Lung (tissue), 11 donors: ENCODE measurements at regions not wholly inside any gene's neighbourhood (a gene's known extent, or its start where the extent isn't known, plus 50 kb on each side); places are given as distances from the start of the nearest gene placed in this dataset.

Experiments
- ATAC-seq: fragments of 200-7000 bp; cut with Tn5 transposase; one replicate; pipeline ENCODE4 v1.9.1; 2020; ENCODE audit warnings: moderate number of reproducible peaks; ENCODE audit not compliant: insufficient read depth, low FRiP score
- DNase-seq, 3 donors: peaks; one replicate each; pipeline ENCODE4 v3.0.0-alpha.2; 2013 to 2017
- H3K27ac ChIP-seq, 2 donors: one replicate each; pipeline ENCODE4 v1.5.1; 2013; ENCODE audit warnings: mild to moderate bottlenecking in 2 of 2, moderate library complexity in 2 of 2, control low read depth in 1 of 2, inconsistent platforms in 1 of 2, low read depth in 1 of 2, low read length in 1 of 2
- H3K27me3 ChIP-seq, 3 donors: one replicate each; pipeline ENCODE4 v1.5.1; 2013; ENCODE audit warnings: low read length in 2 of 3; ENCODE audit not compliant: control insufficient read depth in 3 of 3, insufficient read depth in 3 of 3
- H3K36me3 ChIP-seq, 4 donors: one replicate each; pipeline ENCODE4 v1.5.1; 2013; ENCODE audit warnings: low read length in 4 of 4, mild to moderate bottlenecking in 1 of 4, moderate library complexity in 1 of 4; ENCODE audit not compliant: control insufficient read depth in 4 of 4, insufficient read depth in 4 of 4
- H3K4me1 ChIP-seq, 5 donors: one replicate each; pipeline ENCODE4 v1.5.1; 2013; ENCODE audit warnings: low read length in 5 of 5, mild to moderate bottlenecking in 2 of 5, moderate library complexity in 1 of 5; ENCODE audit not compliant: control insufficient read depth in 5 of 5, insufficient read depth in 5 of 5
- H3K4me3 ChIP-seq: one replicate; pipeline ENCODE4 v1.5.1; 2013; ENCODE audit warnings: mild to moderate bottlenecking, control low read depth, moderate library complexity
- H3K9ac ChIP-seq, 2 donors: one replicate each; pipeline ENCODE4 v1.5.1; 2013; ENCODE audit warnings: low read length in 2 of 2, control low read depth in 1 of 2; ENCODE audit not compliant: insufficient read depth in 1 of 2
- H3K9me3 ChIP-seq, 4 donors: one replicate each; pipeline ENCODE4 v1.5.1; 2013; ENCODE audit warnings: low read length in 3 of 4, mild to moderate bottlenecking in 1 of 4, moderate library complexity in 1 of 4; ENCODE audit not compliant: control insufficient read depth in 4 of 4, insufficient read depth in 3 of 4
- CTCF ChIP-seq: IDR thresholded peaks from 2 replicates; pipeline ENCODE4 v1.5.1; 2012; ENCODE audit warnings: mild to moderate bottlenecking; ENCODE audit errors: control extremely low read depth, extremely low read depth
- WGBS, 2 donors: extraction: QIAGEN DNeasy Blood & Tissue Kit; methylation state at CpG; one replicate each; pipeline ENCODE4 v1.1.7; 2013; 5-methylcytosine and 5-hydroxymethylcytosine counted together
- donor health status: control.
- donor health status: control.
- donor health status: Bipolar disorder and iron deficiency.
- donor health status: healthy.
- donor health status: DM: yes; HTN: yes; CAD: no.

- H3K36me3 ChIP-seq = no peaks in the 10 kb centered on the region
- H3K9ac ChIP-seq = no peak overlapping the region
- ATAC-seq = no peak
- H3K27ac ChIP-seq = no peak overlapping the region
- H3K27me3 ChIP-seq = peaks cover 0 to 6% (median 0%) of the 10 kb centered on the region in 3 donors
- H3K4me3 ChIP-seq = no peak overlapping the region
- no peak for TF ChIP-seq CTCF
- peaks cover 0 to 7% (median 0%) of the 10 kb centered on the region in 5 donors for H3K4me1 ChIP-seq
- no peak for DNase-seq
- WGBS, 2 donors = 26 to 32% methylated on average over 8 of the region's 8 CpGs
- no peaks in the 10 kb centered on the region for H3K9me3 ChIP-seq
Observed at GRCh38 chr2:175372704-175373701, 191.5 kb upstream of the ATP5MC3 start.

- Histone ChIP-seq H3K27me3 (peaks cover 0 to 6% (median 3%) of the 10 kb centered on the region in 3 donors), H3K9ac (no peak overlapping the region), H3K4me3 (no peak overlapping the region), H3K4me1 (peaks cover 0 to 7% (median 0%) of the 10 kb centered on the region in 5 donors), H3K9me3 (no peaks in the 10 kb centered on the region), H3K27ac (no peak overlapping the region), H3K36me3 (no peaks in the 10 kb centered on the region)
- DNase-seq (no peak), ATAC-seq (no peak)
- TF ChIP-seq CTCF = no peak
Observed at GRCh38 chr2:175371378-175371777, 189.9 kb upstream of the ATP5MC3 start.

- ATAC-seq (no peak), DNase-seq (peak; percentile 58 to 85 (median 81))
- peak; percentile 50 for TF ChIP-seq CTCF
- no peak overlapping the region for H3K27ac ChIP-seq
- WGBS, 2 donors = 4% methylated on average over 7 of the region's 7 CpGs
- no peak overlapping the region for H3K4me3 ChIP-seq
- no peaks in the 10 kb centered on the region for H3K9me3 ChIP-seq
- no peaks in the 10 kb centered on the region for H3K36me3 ChIP-seq
- peaks cover 0 to 6% (median 0%) of the 10 kb centered on the region in 5 donors for H3K4me1 ChIP-seq
- H3K27me3 ChIP-seq = peaks cover 0 to 13% (median 6%) of the 10 kb centered on the region in 3 donors
- no peak overlapping the region for H3K9ac ChIP-seq
Observed at GRCh38 chr2:175366815-175367214, 185.3 kb upstream of the ATP5MC3 start.
